OCI-LY1 (cell line): ENCODE measurements at regions not wholly inside any gene's neighbourhood (a gene's known extent, or its start where the extent isn't known, plus 50 kb on each side); places are given as distances from the start of the nearest gene placed in this dataset.
"Not testable (repeated sequence)": the region's sequence is repeated elsewhere in the genome, so short reads cannot be mapped to it uniquely, and the experiment has no call there.

Experiments used
- CTCF ChIP-seq: fragments of 200-600 bp; sonication (generic), shearing (Covaris generic); IDR thresholded peaks from 2 replicates; pipeline ENCODE4 v1.5.1; 2017; ENCODE audit warnings: mild to moderate bottlenecking, antibody characterized with exemption, low read length, moderate library complexity, mixed read lengths
- EZH2 ChIP-seq: fragments of 200-600 bp; sonication (generic), shearing (Covaris generic); IDR thresholded peaks from 2 replicates; pipeline ENCODE4 v1.8.0; 2017; ENCODE audit warnings: borderline replicate concordance, mixed run types, mild to moderate bottlenecking, antibody characterized with exemption, low read length, moderate library complexity, mixed read lengths

GRCh38 chr5:126011526-126011925, 411.7 kb upstream of the GRAMD2B start:
- not testable (repeated sequence) for TF ChIP-seq CTCF, EZH2
